K562 (cell line): ENCODE measurements at regions not wholly inside any gene's neighbourhood (a gene's known extent, or its start where the extent isn't known, plus 50 kb on each side); places are given as distances from the start of the nearest gene placed in this dataset.

Source experiments
- ATAC-seq: fragments of 200-7000 bp; cut with Tn5 transposase; 3 replicates; pipeline ENCODE4 v1.9.1; 2020; ENCODE audit warnings: moderate library complexity
- BruUV-seq: library from RNA; stranded (reverse); fragments of 400-500 nt; replicated peaks from 2 replicates; lab custom pipeline; 2021; lab: Mats Ljungman, UMichigan
- CTCF ChIA-PET: fragments of 300-600 bp; formaldehyde crosslinking; extraction: SDS; loops from one replicate; lab custom pipeline; 2021; ENCODE audit warnings: low intra/inter-chr PET ratio; lab: Yijun Ruan, JAX
- POLR2A ChIA-PET: fragments of 300-600, 350-650 bp; sonication (Branson Sonifier 250); formaldehyde crosslinking; extraction: SDS; loops from one replicate; lab custom pipeline; 2021; ENCODE audit warnings: antibody characterized with exemption, inconsistent platforms; lab: Yijun Ruan, JAX
- DNase-seq, 4 experiments: peaks; one replicate each; pipeline versions ENCODE4 v3.0.0 to v3.0.0-alpha.2; 2011 to 2018; ENCODE audit warnings: low spot score in 3 of 4, mixed read lengths in 3 of 4; ENCODE audit errors: extremely low read depth in 1 of 4
- FAIRE-seq: peaks from 2 replicates; lab custom pipeline; 2011; peaks lifted over from hg19 to GRCh38; lab: Jason Lieb, UNC
- H2AFZ ChIP-seq: 2 replicates; pipeline ENCODE4 v1.6.0; 2011; ENCODE audit warnings: low read depth, low read length, control low read depth, inconsistent platforms
- H3K27ac ChIP-seq: fragments of 200-600 bp; 3 replicates; pipeline ENCODE4 v1.8.0; 2011; ENCODE audit warnings: low read depth, mild to moderate bottlenecking, control low read depth, inconsistent platforms, low read length, moderate library complexity, mixed read lengths; ENCODE audit errors: extremely low read depth
- H3K27me3 ChIP-seq, 2 experiments: fragments of 300-600 bp in 1 of 2; 2 replicates in 1 of 2; 3 replicates in 1 of 2; pipeline versions ENCODE4 v1.6.0 to v1.8.0; 2011; ENCODE audit warnings: inconsistent platforms in 2 of 2, low read length in 2 of 2, mild to moderate bottlenecking in 1 of 2, mixed read lengths in 1 of 2, moderate library complexity in 1 of 2; ENCODE audit not compliant: control insufficient read depth in 2 of 2, insufficient read depth in 2 of 2
- H3K36me3 ChIP-seq: fragments of 300-600 bp; 3 replicates; pipeline ENCODE4 v1.8.0; 2011; ENCODE audit warnings: mild to moderate bottlenecking, low read length, inconsistent platforms; ENCODE audit not compliant: control insufficient read depth, insufficient read depth
- H3K4me1 ChIP-seq, 2 experiments: fragments of 200-600 bp in 1 of 2; replicated peaks in 1 of 2; 2 replicates in 1 of 2; 3 replicates in 1 of 2; pipeline versions ENCODE4 v1.5.1 to v1.8.0; 2011; ENCODE audit warnings: inconsistent platforms in 2 of 2, low read length in 2 of 2, mild to moderate bottlenecking in 1 of 2, mixed read lengths in 1 of 2, moderate library complexity in 1 of 2; ENCODE audit not compliant: control insufficient read depth in 2 of 2, insufficient read depth in 2 of 2
- H3K4me2 ChIP-seq: 2 replicates; pipeline ENCODE4 v1.6.1; 2011; ENCODE audit warnings: low read length, control low read depth, inconsistent platforms, mixed read lengths; ENCODE audit not compliant: insufficient read depth
- H3K4me3 ChIP-seq: fragments of 200-600 bp; sonication (generic), shearing (Covaris generic); 2 replicates; pipeline ENCODE4 v1.5.1; 2016; ENCODE audit warnings: control low read depth, inconsistent platforms
- H3K79me2 ChIP-seq: fragments of 200-600 bp; 3 replicates; pipeline ENCODE4 v1.8.0; 2011; ENCODE audit warnings: low read length, inconsistent platforms; ENCODE audit not compliant: control insufficient read depth, insufficient read depth
- H3K9ac ChIP-seq, 2 experiments: 2 replicates each; pipeline versions ENCODE4 v1.6.0 to v1.6.1; 2011; ENCODE audit warnings: low read depth in 2 of 2, low read length in 2 of 2, control low read depth in 1 of 2, inconsistent platforms in 1 of 2, mild to moderate bottlenecking in 1 of 2, mixed read lengths in 1 of 2; ENCODE audit not compliant: insufficient read depth in 1 of 2
- H3K9me1 ChIP-seq: one replicate; pipeline ENCODE4 v1.6.0; 2011; ENCODE audit warnings: inconsistent platforms, mild to moderate bottlenecking, low read length, moderate library complexity; ENCODE audit not compliant: control insufficient read depth, insufficient read depth
- H3K9me3 ChIP-seq: replicated peaks from 2 replicates; pipeline ENCODE4 v1.5.1; 2011; ENCODE audit warnings: low read depth, low read length, inconsistent platforms; ENCODE audit not compliant: control insufficient read depth, insufficient read depth
- H4K20me1 ChIP-seq: replicated peaks from 2 replicates; pipeline ENCODE4 v1.6.1; 2011; ENCODE audit warnings: low read length, inconsistent platforms, mixed read lengths; ENCODE audit not compliant: control insufficient read depth, insufficient read depth
- WGBS: fragments of 100-300 bp; shearing (Covaris generic); methylation state at CpG from one replicate; pipeline ENCODE4 v1.1.6; 2016; ENCODE audit warnings: low coverage, mixed read lengths; ENCODE audit not compliant: insufficient coverage; ENCODE audit errors: missing lambda C conversion rate; 5-methylcytosine and 5-hydroxymethylcytosine counted together
- in situ Hi-C: fragments of 300-500 bp; cut with MboI; formaldehyde crosslinking; loops from 4 replicates; pipeline ENCODE4 v1.15.0; 2018; ENCODE audit warnings: inconsistent platforms, mixed read lengths
- intact Hi-C: fragments of 100-400 bp; cut with micrococcal nuclease; formaldehyde crosslinking; loops from 2 replicates; pipeline ENCODE4 v1.14.2; 2022
- TF ChIP-seq, protein P1 (sequence below), 2 experiments: fragments of 450-650 bp in 1 of 2; IDR thresholded peaks; 2 replicates each; pipeline ENCODE4 v1.6.1; 2011 to 2017; ENCODE audit warnings: low read depth in 2 of 2, antibody characterized with exemption in 1 of 2, borderline replicate concordance in 1 of 2, low read length in 1 of 2, mild to moderate bottlenecking in 1 of 2, mixed read lengths in 1 of 2; ENCODE audit not compliant: control insufficient read depth in 1 of 2
- TF ChIP-seq, protein P2 (sequence below): sonication (generic); formaldehyde crosslinking; IDR thresholded peaks from 2 replicates; pipeline ENCODE4 v1.8.0; 2022; ENCODE audit warnings: missing genetic modification reagents, mild to moderate bottlenecking, moderate library complexity, borderline replicate concordance

DNA sequence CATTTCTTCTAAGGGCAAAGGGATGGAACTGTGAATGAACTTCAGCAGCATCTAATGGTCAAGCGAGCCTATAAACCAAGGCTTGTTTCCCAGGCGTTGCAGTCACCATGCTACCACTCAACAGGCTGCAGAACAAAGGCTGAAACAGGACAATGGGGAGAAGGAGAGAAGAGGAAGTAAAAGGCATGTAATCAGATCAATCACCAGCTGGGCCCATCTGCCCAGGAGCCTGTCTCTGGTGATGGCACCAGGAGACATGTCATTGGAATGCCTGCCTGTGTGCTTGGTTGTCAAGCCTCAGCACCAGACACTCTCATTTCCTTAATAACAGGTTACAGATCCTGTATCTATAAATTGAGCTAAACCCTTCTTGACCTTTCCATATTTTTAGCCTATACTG is 81.7 kb upstream of the UMPS start:
- POLR2A ChIA-PET = no interaction called here
- no peak overlapping the region for H3K4me2 ChIP-seq
- H3K79me2 ChIP-seq = no peaks in the 10 kb centered on the region
- FAIRE-seq (no peak), ATAC-seq (no peak), DNase-seq (no peak)
- 43% methylated on average over 2 of the region's 2 CpGs for WGBS
- H3K9ac ChIP-seq = no peak overlapping the region
- H3K9me3 ChIP-seq = no peaks in the 10 kb centered on the region; the same call in 1 of the 2 replicates
- CTCF ChIA-PET = no interaction called here
- H3K36me3 ChIP-seq = no peaks in the 10 kb centered on the region
- H3K4me1 ChIP-seq = peaks cover 0 to 12% of the 10 kb centered on the region in 2 experiments; a peak in 4 of 5 replicates
- BruUV-seq = no TSS peak
- no peaks in the 10 kb centered on the region for H4K20me1 ChIP-seq
- TF ChIP-seq, protein P1, sequence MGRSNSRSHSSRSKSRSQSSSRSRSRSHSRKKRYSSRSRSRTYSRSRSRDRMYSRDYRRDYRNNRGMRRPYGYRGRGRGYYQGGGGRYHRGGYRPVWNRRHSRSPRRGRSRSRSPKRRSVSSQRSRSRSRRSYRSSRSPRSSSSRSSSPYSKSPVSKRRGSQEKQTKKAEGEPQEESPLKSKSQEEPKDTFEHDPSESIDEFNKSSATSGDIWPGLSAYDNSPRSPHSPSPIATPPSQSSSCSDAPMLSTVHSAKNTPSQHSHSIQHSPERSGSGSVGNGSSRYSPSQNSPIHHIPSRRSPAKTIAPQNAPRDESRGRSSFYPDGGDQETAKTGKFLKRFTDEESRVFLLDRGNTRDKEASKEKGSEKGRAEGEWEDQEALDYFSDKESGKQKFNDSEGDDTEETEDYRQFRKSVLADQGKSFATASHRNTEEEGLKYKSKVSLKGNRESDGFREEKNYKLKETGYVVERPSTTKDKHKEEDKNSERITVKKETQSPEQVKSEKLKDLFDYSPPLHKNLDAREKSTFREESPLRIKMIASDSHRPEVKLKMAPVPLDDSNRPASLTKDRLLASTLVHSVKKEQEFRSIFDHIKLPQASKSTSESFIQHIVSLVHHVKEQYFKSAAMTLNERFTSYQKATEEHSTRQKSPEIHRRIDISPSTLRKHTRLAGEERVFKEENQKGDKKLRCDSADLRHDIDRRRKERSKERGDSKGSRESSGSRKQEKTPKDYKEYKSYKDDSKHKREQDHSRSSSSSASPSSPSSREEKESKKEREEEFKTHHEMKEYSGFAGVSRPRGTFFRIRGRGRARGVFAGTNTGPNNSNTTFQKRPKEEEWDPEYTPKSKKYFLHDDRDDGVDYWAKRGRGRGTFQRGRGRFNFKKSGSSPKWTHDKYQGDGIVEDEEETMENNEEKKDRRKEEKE (IDR thresholded peaks at IDR 0.05; ENCODE audit: borderline replicate concordance in 1 of 2, control insufficient read depth in 1 of 2, low read depth in 2 of 2, low read length in 1 of 2) = no peak
- TF ChIP-seq, protein P2, sequence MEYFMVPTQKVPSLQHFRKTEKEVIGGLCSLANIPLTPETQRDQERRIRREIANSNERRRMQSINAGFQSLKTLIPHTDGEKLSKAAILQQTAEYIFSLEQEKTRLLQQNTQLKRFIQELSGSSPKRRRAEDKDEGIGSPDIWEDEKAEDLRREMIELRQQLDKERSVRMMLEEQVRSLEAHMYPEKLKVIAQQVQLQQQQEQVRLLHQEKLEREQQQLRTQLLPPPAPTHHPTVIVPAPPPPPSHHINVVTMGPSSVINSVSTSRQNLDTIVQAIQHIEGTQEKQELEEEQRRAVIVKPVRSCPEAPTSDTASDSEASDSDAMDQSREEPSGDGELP (CRISPR knock-in tag) = peak; percentile 27; the same call in 1 of the 2 replicates
- no peak overlapping the region for H2AFZ ChIP-seq
- no peaks in the 10 kb centered on the region for H3K27me3 ChIP-seq
- H3K4me3 ChIP-seq = no peak overlapping the region
- in situ Hi-C loops (no loop called here), intact Hi-C loops (no loop called here)
- no peaks in the 10 kb centered on the region for H3K9me1 ChIP-seq
- no peak overlapping the region for H3K27ac ChIP-seq
